ENCODE measurements at regions not wholly inside any gene's neighbourhood (a gene's known extent, or its start where the extent isn't known, plus 50 kb on each side); places are given as distances from the start of the nearest gene placed in this dataset.

DNA sequence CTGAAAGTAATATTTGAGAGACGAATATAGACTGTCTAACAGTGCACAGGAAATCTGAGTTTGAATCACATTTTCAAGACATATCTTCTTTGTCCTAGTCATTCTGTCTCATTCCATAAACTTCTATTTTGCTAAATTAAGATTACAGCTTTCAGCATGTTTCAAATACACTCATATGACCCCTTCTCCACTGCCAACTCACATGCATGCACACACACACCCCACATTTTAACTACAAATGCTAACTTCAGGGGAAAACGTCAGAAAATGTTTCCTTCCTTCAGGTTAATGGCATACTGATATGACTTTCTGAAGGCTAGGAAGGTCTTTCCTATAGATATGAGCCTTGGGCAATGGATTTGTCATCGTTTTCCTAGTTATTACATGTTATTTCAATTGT, 373.7 kb downstream of the RBM43 start:
- no peak for DNase-seq

DNA sequence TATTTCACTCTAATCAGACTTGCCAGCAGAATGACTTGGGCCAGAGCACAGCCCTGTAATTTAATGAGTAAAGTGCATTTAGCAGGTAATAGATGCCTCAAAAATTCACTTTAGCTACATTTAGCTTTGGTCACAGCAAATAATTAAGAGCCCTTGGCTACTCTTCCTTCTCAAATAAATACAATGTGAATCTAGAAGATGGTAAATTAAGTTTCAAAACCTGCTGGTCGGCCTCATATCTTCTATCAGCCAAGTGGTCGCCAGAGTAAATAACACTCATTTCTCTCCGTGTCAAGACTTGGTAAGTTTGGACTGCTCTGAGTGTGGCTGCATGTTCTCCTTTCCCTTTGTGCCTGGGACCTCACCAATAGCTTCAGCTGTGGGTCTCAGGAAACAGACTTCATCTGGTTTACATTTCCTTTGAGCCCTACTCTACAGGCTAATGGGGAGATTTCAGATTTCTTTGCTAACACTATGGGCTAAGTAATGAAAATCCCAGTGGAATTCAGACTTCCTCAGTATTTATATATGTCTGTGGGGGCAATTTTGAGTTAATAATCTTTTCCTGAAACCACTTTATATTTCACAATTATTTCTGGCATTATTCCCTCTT, 375.8 kb downstream of the RBM43 start:
- DNase-seq: no peak

DNA sequence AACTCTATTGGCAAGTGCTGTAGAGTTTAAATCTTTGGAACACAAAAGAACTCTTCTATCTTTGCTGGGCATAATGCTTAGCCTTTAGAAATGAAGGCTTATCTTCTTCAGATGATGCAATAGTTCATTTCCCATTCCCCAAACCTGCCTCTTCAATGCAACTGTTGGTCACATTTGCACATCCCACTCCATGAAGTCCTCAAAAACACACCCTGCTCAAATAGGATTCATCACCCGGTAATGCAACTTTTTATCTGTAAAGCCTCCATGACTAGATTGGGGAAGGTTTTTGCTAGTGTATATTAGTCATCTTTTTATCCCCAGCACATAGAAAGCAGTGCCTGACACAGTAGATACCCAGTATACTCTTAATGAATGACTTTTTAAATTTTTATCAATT, 376.4 kb downstream of the RBM43 start:
- no peak for DNase-seq

DNA sequence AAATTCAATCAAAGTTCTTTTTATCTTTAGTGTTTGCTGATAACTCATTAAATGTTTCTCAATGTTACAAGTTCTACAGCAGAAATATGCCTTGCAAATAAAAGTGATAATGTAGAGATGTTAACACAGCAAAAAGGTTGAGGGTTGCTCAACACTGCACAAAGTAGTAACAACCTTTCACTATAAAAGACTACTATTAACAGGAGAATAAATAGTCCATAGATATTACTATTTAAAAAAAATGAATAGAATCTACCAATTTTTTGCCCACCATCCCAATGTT, 378.1 kb downstream of the RBM43 start:
- DNase-seq: no peak

DNA sequence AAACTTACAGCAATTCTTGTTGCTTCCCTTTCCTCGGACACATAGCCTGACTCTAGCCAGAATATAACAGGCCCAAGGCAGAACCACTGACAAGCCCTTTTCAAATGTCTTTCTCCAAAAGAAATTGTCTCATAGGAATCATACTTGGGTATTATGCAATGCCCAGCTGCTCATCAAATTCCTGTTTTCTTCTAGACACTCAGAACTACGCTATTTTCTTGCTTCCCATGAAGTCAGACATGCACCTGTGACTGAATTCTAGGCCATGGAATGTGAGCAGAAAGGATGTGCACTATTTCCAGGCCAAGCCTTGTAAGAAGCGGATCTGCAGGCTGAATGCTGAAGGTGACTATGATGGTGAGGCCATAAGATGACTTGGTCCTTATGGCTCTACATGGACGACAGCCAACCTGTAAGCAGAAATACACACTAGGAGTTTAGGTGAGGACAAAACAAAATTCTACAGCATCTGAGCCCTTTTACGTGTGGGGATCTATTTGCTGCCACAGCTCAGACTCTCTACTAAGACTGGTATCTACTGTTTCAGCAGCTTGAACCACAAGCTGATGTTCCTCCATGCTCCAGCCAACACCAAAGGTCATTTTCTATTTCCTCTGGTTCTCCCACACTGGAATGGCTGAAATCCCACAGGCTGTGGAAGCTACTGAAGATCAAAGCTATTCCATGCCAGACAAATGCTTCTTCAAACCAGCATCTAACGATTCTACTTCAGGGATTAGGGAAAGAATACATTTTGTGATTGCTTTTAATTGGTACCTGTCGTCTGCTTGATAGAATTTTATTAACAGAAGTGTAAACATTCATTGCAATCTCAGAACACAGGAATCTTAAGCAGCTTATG, 378.7 kb downstream of the RBM43 start:
- DNase-seq: no peak

DNA sequence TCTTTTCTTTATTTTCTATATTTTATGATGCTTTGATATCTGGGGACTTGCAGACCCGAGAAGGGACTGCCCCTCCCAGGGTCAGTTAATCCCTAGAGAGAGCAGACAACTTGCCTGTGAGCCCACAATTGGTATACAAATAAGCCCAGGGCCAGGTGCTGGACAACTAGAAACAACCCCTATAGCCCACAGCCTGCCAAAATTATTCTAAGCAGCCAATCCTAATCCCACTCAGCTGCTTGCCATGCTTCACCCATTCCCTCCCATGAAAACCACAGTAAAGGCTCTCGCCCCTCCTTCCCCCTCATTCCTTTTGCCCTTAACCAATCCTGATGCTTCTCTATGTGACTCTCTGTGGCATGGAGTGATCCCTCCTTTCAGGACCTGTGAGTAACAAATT, 380.7 kb downstream of the RBM43 start:
- DNase-seq: no peak

DNA sequence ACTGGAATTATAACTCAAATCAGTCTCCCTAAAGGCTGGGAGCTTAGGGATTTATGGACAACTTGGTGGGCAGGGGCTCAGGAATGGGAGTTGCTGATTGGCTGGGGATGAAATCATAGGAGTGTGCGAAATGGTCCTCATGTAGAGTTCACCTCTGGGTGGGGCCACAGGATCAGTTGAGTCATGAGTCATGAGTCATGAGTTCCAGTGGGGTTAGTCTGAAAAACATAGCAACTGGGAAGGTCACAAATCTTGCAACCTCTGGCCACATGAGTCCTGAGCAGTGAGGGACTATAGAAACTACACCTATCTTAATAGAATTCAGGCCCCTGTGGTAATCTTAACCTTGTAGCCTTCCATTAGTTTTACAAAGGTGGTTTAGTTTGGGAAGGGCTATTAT, 383.3 kb downstream of the RBM43 start:
- no peak for DNase-seq

DNA sequence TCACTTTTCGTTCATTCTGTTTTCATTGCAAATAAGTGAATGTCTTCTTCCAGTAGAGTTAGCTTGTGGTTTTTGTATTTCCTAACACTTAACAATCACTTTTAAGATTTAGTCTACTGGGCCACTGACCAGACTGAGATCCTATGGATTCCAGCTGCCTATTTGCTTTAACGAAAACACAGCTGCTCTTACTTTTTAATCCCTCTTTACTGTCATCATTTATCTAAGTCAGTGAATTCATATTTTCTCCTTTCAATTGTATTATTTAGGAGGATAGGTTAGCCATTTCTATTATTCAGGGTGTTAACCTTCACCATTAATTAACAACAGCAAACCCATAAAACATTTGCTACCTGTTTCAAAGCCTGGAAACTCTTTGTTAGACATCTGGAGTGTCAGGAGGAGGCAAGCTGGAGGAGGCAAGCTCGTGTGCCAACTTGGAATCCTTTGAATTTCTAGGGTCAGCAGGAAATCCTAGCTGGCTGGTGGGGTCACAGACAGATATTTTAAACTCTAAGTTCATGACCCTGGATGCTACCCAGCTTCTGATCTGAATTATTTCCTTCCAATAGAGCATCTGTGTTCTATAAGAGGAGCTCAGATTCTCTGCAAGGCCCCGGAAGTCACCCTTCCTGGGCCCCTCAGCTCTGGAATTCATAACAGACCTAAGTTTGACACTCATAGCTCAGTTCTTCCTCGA, 385.3 kb downstream of the RBM43 start:
- DNase-seq: no peak

DNA sequence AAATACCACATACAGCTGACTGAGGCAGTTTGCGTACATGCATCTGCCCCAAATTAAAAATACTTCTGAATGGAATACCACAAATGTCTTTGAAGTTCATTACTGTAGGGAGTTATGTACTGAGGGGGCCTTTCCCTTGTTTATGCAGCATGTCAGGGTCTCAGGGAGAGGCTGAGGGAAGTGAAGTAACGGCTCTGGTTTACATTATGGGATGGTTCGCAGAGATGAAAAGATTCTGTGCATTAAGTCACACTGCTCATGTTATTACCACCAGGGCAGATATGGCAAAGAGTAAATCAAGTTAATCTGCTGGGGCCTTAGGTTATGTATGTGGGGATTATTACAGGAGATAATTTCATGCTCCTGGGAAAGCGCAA, 385.9 kb upstream of the RND3 start:
- DNase-seq: no peak

DNA sequence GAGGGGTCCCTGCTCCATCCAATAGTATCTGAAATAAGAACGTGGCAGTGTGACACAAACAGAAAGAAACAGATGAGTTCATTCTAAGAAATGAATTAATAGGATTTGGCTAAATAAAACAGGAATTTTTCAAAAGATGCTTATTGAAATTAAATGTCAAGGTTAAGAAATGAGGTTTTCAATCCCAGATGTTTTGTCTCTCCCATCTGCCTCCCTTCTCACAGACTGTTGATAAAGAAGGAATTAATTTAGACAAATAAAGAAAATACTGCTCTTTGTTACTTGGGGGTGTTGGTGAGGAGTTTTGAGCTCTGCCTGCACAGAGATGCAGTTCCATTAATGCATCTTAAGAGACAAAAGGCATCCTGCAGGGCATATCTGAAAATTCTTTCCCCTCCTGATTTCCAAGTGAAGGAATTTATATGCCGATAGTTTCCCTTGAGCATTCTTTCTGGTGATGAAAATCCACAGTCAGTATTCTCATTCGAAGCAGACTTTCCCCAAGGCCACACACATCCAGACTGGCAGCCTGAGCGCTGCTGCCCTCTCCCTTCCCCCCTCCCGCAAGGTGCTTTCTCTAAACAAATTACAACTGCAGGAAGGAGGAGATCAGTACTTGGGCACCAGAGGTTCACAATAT, 385.4 kb upstream of the RND3 start:
- no peak for DNase-seq

DNA sequence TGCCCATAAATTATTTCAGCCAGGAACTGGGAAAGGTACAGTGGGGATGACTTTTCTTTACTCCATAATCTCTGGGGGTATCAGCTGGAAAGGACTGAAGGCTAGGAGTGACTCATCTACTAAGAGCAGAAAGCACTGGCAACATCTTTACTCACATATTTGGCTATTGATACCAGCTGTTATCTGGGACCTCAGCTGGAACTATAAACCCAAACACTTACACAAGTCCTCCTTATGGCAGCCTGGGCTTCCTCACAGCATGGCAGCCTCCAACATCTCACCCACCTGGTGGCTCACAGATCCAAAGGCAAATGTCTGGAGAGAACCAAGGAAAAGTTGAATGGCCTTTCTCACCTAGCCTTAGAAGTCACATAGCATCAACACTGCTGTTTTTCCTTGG, 379.0 kb upstream of the RND3 start:
- no peak for DNase-seq

DNA sequence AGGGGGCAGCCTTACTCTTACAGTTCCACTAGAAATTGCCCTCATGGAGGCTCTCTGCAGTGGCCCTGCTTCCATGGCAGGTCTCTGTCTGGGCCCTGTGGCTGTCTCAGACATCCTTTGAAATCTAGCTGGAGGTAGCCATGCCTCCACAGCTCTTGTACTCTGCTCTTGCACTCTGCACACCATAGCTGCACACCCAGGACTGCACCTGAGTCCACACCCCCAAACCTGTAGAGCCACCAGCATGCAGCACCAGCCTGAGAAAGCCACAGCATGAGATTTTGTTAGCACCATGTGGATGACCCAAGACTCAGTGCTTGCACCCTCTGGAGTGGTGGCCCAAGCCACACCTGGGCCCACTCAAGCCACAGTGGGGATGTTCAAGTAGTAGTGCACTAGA, 376.2 kb upstream of the RND3 start:
- no peak for DNase-seq

DNA sequence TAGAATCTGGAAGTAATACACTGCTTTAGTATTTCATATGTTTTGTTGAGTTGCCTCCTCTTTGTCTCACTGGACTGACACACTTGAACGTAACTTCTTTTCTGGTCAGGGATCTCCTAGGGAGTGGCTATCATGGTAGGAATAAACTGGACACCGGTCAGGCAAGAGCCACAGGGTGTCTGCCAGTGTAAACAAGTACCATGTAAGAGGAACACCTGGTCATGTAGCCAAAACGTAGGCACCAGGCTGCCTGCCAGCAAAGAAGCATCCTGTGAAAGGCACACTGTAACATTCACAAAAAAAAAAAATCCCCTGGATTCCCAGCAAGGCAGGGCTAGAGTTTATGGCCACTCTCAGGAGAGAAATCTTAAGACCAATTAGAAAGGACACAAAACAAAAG, 372.8 kb upstream of the RND3 start:
- DNase-seq: no peak

DNA sequence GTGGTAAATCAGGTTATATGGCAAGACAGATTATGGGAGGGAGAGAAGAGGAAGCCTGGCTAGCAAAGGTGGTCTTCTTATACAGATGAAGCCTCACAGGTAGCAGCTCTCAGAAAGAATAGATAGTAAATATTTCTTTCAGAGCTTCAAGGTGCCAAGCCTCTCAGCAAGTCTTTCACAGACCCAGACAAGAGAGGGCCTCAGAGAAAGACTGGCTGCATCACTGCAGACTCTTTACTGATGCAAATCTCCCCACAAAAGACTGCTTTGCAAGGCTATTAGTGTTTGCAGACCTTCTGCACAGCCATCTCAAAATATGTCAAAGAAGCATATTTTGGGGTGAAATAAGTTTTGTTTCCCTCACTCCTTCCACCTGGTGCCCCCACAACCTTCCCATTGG, 372.4 kb upstream of the RND3 start:
- DNase-seq: no peak

DNA sequence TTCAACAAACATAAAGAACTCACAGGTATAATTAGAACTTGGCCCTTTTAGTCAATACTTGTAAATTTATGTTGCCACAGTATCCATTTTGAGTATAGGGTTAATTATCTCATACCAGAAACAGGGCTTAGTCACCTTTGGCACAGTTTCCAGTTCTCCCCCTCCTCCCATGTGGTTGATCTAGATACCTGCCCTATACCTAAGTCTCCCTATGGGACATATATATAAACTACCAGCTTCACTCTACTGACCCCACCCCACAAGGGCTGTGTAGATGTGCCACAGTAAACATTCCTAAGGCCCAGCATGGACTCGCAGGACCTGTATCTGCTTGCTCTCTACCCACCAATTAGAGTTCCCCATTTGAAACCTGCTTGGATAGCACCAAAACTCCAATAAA, 371.7 kb upstream of the RND3 start:
- DNase-seq: no peak

DNA sequence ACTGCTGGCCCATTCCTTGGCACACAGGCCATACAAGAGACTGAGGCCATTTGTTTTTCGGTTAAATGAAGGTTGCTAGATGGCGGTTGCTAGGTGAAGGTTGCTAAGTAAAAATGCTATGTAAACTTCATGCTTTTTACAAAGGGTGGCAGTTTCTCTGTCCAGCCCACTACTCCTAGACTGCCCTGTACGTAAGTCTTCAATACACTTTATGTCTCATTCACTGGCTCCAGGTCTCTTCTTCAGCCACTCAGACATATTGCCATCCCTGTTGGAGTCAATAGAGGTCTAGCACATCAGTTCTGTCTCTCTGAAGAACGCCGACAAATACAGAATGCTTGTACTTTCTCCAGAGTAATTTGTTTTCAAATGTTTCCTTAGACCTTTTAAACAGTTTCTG, 370.9 kb upstream of the RND3 start:
- DNase-seq: no peak

DNA sequence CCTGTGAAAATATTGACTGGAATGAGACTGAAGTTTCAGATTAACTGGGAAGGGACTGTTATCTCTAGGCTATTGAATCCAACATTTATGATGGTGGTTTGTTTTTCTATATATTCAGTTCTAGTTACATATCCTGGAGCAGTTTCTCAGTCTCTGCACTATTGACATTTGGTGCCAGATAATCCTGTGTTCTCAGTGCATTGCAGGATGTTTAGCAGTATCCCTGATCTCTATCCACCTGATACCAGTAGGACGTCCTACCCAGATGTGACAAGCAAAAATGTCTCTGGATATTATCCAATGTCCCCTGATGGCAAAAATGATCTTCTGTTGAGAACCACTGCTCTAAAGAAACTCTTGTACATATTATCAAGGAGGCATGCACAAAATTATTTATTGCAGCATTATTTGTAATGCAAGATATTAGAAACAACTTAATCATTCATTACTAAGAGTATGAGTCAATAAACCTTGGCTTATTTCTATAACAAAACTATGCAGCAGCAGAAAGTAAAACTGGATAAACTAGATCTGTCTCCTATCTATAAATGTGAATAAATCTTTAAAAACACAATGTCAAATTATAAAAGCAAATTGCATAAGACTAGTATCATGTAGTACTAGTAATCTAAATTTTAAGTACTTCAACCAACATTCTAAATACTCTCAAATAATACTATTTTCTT, 369.3 kb upstream of the RND3 start:
- no peak for DNase-seq

DNA sequence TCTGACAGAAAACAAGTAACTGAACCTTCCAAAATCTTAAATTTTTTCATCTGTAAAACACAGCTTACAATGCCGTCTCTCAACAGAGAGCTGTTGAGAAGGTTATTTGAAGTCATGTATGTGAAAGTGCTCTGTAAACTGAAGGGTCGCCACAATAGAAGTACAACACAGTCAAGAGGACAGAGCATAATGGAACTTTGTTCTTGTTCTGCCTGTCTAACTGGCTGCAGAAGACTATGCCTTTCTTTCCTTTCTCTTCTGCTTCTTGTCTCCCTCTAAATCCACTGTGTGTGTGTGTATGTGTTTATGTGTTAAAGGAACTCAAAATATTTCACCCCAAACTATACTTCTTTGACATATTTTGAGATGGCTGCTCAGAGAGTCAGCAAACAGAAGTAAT, 365.8 kb upstream of the RND3 start:
- no peak for DNase-seq

DNA sequence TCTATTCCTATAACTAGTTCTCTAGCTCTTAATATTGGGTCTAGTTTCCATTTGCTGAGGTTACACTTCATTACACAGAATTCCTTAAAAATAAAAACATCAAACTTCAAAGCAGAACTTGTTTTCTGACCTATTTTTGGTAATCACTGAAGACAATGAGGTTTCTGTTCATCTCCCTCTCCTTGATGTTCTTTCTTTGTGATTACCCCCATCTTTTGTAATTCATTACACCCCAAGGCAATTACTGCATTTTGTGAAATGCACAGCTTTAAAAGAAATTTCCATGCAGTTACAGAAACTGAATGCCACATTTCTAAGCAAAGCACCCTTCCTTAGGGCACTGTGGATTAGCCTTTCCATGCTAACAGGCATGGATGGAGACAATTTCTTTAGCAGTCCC, 363.2 kb upstream of the RND3 start:
- DNase-seq: no peak

DNA sequence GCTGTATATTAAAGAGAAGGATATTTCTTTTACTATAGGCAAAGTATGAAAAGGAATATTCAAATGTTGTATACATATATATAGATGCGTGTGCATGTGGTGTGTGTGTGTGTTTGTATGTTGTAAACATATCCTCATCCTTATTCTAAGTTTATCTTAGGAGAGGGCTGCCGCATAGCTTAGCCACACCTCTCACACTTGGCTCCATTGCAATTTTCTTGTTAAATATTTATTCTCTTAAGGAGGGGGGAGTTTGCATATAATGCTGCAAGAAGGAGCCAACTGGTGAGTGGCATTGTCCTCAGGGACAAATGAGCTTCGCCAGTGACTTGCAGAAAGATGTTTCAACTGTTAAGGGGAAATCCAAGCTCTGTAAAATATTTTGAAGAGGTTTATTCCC, 360.1 kb upstream of the RND3 start:
- no peak for DNase-seq

DNA sequence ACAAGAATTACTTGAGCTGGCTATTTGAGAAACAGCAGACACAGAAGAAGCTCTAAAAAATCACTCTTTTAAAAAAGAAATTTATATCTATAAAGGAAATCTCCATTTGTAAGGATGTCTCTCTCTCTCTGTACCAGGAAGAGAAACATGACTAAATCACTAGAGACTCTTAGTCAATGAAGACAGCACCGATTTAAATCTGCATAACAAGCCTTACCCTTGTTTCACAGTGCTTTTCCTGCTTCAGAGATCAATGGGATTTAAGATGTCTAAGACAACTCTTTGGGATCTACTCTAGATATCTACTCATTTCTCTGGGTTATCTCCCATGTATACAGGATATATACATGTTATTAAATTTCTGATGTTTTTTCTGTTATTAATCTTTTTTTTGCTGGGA, 359.2 kb upstream of the RND3 start:
- DNase-seq: no peak

DNA sequence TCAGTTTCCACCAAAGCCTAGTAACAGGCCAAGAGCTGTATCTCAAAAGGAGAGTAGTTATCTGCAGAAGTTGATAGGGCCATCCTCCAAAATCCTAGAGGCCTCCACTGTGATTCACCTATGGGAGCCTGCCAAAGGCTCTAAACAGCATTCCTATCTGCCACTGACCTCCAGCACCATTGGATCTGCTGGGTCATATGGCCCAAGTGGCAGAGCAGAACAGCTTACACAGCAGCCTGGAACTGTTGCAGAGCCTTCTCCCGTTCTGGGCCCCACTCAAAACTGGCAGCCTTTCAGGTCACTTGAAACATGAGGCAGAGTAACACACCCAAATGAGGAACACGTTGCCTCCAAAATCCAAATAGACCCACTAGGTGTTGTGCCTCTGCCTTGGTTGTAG, 345.2 kb upstream of the RND3 start:
- no peak for DNase-seq

DNA sequence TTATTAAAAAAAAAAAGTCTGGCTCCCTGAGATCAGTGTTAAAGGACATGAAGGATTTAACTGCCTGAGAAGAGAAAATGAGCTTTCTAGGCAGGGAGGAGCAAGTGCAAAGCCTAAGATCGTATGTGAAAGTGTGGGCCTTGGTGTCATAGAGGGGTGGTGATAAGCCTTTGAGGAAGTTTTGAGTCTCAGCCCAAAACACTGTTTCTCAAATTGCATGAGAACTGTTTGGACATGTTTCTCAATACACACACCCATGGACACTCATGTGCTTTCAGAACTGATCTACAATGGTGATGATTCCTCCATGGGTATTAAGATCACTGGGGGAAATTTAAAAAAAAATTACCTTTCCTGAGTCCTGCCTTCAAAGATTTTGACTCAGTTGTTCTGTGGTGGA, 336.7 kb upstream of the RND3 start:
- DNase-seq: no peak

DNA sequence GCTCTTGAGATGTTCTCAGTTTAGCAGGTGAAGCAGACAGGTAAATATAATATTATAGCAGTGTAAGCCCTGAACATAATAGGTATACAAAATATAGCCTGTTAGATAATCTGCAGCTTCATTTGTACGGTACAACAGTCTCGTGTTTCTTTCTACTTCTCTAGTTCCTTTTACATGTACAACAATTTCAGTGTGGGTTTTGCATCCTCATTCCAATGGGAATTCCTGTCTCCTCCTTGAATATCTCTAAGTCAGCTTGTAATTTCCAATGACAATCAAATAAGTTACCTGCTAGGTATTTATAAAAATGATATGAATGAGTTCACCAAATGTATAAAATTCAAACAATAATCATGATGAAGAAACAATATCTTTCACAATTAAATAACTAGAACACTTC, 330.0 kb upstream of the RND3 start:
- no peak for DNase-seq
